H1 (cell line): ENCODE measurements at regions not wholly inside any gene's neighbourhood (a gene's known extent, or its start where the extent isn't known, plus 50 kb on each side); places are given as distances from the start of the nearest gene placed in this dataset.

Source experiments
- ASH2L ChIP-seq: fragments of 200-600, 300-600 bp; sonication (generic); IDR thresholded peaks from one replicate; pipeline ENCODE4 v1.7.1; 2017; ENCODE audit warnings: low read length
- CEBPB ChIP-seq: IDR thresholded peaks from 2 replicates; pipeline ENCODE4 v1.6.1; 2012; ENCODE audit warnings: low read depth, low read length
- EGR1 ChIP-seq: IDR thresholded peaks from 2 replicates; pipeline ENCODE4 v1.6.1; 2011; ENCODE audit warnings: low read depth, low read length, borderline replicate concordance
- EZH2 ChIP-seq: fragments of 200-600 bp; sonication (generic); IDR thresholded peaks from 2 replicates; pipeline ENCODE4 v1.7.1; 2012; ENCODE audit warnings: low read depth, mild to moderate bottlenecking, moderate library complexity, low read length, inconsistent platforms; ENCODE audit not compliant: severe bottlenecking
- JUN ChIP-seq: IDR thresholded peaks from 2 replicates; pipeline ENCODE4 v1.6.1; 2011; ENCODE audit warnings: low read depth, mild to moderate bottlenecking, improper control_type of control experiment, low read length
- POLR2A ChIP-seq, 2 experiments: IDR thresholded peaks; 1 replicate in 1 of 2; 2 replicates in 1 of 2; pipeline ENCODE4 v1.6.1; 2011; ENCODE audit warnings: low read depth in 2 of 2, low read length in 2 of 2, mild to moderate bottlenecking in 2 of 2; ENCODE audit errors: control extremely low read depth in 1 of 2
- POLR2AphosphoS5 ChIP-seq: IDR thresholded peaks from 2 replicates; pipeline ENCODE4 v1.6.1; 2011; ENCODE audit warnings: low read depth, low read length
- RNF2 ChIP-seq: fragments of 200-900, 300-1000 bp; sonication (generic); IDR thresholded peaks from 2 replicates; pipeline ENCODE4 v1.7.1; 2016; ENCODE audit warnings: borderline replicate concordance, low read depth, mild to moderate bottlenecking, antibody characterized with exemption, low read length; ENCODE audit not compliant: poor library complexity, severe bottlenecking; ENCODE audit errors: missing control alignments
- TF ChIP-seq, protein P1 (sequence below), 3 experiments: IDR thresholded peaks; 1 replicate in 2 of 3; 2 replicates in 1 of 3; pipeline versions ENCODE4 v1.5.1 to v1.6.1; 2011; ENCODE audit warnings: low read length in 3 of 3, mild to moderate bottlenecking in 3 of 3, inconsistent platforms in 2 of 3, low read depth in 1 of 3, moderate library complexity in 1 of 3; ENCODE audit not compliant: insufficient read depth in 1 of 3; ENCODE audit errors: control extremely low read depth in 1 of 3

DNA sequence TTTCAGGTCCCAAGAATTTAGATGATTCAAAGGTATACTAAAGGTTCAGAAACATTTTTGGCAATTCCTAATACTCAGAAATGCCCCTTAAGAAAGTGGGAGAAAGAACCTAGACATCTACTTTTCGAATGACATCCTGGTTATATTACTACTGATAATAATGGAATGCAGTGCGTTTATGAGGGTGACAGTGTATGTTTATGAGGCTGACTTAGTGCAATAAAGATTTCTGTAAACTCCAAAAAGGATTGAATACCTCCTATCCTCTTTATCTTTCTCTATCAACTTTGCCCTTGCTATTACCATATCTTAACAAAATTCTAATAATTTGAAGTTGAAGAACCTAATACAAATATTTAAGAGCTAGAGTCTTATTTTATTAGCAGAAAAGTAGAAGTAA is 348.9 kb upstream of the EPHA6 start:
- TF ChIP-seq, protein P1, sequence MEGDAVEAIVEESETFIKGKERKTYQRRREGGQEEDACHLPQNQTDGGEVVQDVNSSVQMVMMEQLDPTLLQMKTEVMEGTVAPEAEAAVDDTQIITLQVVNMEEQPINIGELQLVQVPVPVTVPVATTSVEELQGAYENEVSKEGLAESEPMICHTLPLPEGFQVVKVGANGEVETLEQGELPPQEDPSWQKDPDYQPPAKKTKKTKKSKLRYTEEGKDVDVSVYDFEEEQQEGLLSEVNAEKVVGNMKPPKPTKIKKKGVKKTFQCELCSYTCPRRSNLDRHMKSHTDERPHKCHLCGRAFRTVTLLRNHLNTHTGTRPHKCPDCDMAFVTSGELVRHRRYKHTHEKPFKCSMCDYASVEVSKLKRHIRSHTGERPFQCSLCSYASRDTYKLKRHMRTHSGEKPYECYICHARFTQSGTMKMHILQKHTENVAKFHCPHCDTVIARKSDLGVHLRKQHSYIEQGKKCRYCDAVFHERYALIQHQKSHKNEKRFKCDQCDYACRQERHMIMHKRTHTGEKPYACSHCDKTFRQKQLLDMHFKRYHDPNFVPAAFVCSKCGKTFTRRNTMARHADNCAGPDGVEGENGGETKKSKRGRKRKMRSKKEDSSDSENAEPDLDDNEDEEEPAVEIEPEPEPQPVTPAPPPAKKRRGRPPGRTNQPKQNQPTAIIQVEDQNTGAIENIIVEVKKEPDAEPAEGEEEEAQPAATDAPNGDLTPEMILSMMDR (IDR thresholded peaks at IDR 0.05; ENCODE audit: control extremely low read depth in 1 of 3, insufficient read depth in 1 of 3, low read depth in 1 of 3, low read length in 3 of 3): no peak
- no peak for TF ChIP-seq ASH2L
- TF ChIP-seq POLR2A (IDR thresholded peaks at IDR 0.05; ENCODE audit: control extremely low read depth in 1 of 2, low read depth in 2 of 2, low read length in 2 of 2): no peak
- no peak for TF ChIP-seq EZH2
- no peak for TF ChIP-seq JUN
- TF ChIP-seq RNF2: no peak
- TF ChIP-seq CEBPB: no peak
- TF ChIP-seq POLR2AphosphoS5: no peak
- TF ChIP-seq EGR1: no peak
